NCI-H1694 (cell line): ENCODE measurements at regions not wholly inside any gene's neighbourhood (a gene's known extent, or its start where the extent isn't known, plus 50 kb on each side); places are given as distances from the start of the nearest gene placed in this dataset.
A peak's percentile ranks its signal among the peaks of the same experiment; 100 is the strongest.

ENCODE experiments used
- DNase-seq: peaks from one replicate; lab custom pipeline; 2025; lab: John Stamatoyannopoulos, UW

DNA sequence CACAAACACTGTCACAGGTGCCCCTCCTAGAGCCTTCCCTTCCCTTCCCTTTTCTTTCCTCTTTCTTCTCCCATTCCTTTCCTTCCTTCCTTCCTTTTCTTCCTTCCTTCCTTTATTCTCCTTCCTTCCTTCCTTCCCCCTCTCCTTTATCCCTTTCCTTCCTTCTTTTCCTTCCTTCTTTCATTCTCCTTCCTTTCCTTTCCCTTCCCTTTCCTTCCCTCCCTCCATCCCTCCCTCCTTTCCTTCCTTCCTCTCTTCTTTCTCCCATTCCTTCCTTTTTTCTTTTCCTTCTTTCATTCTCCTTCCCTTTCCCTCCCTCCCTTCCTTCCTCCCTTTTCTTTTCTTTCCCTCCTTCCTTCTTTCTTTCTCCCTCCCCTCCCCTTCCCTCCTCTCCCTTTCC, 170.0 kb downstream of the ENGASE start:
- no peak for DNase-seq

DNA sequence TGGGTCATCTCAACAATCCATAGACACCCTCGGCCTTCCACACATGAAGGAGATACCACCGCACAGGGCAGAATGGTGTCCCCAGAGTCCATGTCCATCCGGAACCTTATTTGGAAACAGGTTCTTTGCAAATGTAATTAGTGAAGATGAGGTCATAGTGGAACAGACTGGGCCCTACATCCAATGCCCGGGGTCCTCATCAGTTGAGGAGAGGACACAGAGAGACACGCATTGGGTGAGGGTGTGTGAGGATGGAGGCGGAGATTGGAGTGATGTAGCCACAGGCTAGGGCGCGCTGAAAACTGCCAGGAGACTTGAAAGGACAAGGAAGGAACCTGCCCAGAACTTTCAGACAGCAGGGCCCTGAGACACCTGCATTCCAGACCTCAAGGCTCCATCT, 169.4 kb downstream of the ENGASE start:
- DNase-seq: no peak

DNA sequence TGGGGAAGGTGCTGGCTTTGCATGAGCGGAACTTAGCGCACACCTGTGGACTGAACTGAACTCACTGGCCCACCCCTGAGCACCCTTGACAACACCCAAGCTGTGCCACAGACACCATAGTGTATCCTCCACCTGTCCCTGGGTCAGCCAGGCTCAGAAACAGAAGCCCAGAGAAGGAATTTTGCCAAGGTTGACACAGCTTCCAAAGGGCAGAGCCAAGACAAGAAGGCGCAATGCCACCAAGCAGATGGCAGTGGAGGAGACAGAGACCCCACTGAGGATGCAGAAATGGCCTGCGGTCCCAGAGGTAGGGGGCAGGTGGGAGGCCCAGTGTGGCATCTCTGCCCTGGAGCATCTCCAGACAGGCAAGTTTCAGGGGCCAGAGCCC, 169.0 kb downstream of the ENGASE start:
- no peak for DNase-seq

DNA sequence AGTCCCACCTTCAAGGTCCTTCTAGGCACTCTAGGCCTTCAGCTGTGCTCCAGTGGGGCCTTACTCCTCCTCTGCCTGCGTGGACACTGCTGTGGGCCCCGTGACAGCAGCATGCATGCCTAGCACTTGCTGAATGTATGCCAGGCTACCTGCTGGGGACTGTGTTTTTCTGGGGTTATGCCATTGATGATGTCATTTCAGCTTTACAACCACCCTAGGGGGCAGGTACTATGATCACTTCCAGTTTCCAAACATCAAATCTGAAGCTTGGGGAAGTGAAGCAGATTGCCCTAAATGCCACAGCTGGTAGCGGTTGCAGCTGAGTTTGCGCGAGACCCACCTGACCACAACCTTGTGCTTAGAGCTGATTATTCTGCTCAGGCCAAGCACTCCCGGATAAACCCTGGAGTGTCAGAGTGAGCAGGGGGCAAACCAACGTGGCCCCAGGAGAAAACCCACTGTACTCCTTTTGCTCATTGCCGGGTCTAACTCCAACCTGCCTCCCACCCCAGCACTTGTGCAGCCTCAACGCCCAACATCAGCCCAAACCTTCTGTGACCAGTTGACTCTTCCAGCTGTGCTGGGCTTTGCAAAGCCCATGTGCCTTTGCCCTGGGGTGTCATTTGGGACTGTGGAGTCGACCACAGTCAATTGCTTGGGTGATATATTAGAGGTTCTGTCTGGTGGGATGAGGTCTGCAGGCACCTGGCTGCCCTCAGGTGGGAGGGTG, 168.4 kb downstream of the ENGASE start:
- no peak for DNase-seq

DNA sequence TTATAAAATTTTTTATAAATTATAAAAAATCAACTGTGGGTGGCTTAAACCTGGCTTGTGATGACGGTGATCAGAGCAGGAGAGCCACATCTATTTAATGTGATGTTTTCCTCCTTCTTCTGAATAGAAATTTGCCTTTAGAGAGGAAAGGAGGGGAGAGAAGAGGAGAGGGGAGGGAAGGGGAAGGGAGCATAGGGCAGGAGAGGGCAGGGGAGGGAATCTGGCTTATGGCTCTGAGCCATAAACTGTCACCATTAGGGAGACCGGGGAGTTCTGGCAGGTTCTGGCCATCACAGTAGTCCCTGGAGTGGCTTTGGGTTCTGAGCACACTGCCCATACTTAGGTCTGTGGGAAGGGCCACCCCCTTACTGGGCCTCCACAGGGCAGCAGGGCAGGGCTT, 167.8 kb downstream of the ENGASE start:
- DNase-seq: no peak

DNA sequence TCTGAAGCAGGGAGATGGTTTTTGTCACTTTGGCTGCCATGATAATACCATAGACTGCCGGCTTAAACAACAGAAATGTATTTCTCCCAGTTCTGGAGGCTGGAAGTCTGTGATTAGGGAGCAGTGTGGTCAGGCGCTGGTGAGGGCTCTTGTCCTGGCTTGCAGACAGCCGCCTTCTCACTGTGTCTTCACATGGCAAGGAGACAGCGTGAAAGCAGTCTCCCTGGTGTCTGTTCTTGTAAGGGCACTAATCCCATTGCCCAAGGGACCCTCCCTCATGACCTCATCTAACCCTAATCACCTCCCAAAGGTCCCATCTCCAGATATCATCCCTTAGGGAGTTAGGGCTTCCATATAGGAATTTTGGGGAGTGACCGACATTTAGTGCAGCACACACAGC, 167.0 kb downstream of the ENGASE start:
- no peak for DNase-seq

DNA sequence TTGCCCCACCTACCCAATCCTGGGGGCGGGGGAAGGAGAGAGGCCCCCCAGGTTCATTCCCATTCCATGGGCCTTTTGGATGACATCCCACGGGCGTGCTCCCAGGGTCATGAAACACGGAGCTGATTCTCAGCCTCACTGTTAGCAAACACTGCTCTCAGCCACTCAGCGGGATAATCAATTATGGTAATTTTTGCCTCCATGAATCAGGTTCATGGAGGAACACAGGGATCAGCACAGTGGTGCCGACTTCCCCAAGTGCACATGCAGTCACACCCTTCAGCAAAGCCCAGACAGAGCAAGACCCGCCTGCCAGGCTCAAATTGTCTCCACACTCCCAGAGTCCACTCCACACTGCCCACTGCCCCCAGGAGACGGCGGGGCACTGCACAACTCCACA, 164.6 kb downstream of the ENGASE start:
- no peak for DNase-seq

DNA sequence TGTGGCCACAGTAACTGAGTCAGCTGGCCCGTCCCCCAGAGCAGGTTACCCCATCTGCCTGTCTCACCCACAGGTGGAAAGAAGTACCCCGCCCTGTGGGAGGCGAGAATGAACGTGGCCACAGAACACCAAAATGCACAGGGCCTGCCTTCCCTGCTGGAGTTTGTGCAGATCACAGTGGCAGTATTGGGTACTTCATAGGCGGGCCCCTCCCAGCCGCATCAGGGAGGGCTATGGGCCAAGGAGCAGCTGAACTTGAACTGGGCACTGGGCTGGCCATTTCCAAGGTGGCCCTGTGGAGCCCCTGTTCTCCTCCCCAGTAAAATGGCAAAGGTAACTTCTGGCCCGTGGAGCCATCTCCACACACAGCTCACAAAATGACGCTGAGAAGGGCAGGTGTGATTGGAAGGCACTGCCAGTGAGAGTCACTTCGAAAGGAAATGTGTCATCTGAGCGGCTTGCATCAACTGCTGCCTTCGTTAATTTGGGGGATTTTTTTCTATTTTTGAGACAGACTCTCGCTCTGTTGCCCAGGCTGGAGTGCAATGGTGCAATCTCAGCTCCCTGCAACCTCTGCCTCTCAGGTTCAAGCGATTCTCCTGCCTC, 162.9 kb downstream of the ENGASE start:
- no peak for DNase-seq

DNA sequence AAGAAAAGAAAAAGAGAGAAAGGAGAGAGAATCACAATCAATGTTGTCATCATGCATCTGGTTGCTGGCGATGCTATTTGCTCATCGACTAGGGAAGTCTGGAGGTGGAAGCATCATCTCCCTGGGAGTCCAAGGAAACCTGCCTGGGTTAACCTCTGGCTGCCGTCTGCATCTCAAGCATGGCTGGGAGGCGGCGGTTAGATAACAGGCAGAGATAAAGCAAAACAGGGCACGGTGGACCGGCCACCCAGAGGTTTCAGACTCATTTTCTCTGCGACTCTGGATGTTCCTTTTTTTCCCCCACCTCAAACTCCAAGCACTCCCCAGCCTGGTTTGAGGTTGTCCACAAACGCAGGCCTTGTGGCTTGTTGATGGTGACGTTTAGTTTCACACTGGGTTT, 161.2 kb downstream of the ENGASE start:
- DNase-seq: no peak

DNA sequence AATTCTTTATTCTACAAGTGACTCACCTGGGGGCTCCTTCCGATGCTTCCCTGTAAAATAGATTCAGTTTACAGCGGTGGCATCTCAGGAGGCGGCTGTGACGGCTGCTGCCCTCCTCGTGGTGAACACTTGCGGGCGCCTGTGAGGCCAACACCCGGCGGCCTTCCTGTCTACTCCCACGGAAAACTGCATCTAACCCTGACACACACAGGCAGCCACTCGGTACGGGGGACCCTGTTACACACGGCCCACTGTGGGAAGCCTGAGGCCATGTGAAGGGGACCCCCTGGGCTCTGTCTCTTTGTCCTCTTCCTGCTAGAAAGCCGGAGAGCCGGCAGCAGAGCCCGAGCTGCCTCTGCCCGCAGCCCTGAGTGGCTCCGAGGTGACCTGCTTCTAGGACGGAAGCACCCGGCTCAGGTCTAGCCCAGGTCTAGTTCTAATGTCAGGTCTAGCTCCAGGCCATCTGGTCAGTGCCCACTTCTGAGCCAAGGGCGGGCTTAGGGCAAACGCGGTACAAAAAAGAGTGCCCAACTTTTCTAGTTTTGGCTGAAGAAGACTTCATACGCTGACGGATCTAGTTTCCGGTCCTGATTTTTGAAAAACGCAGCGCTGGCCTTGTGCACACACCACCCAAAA, 159.4 kb downstream of the ENGASE start:
- no peak for DNase-seq

DNA sequence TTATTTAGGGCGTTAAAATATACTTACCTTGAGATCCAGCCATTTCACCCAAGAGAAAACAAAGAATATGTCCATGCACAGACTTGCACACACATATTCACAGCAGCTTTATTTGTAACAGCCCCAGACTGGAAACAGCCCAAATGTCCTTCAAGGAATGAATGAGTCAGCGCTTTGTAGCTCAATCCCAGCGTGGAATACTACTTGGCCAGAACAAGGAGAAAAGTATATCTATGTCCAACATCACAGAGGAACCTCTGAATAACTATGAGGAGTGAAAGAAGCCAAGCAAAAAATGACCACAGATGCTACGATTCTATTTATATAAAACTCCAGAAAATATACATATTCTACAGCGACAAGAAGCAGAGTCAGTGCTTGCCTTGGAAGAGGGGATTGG, 158.3 kb downstream of the ENGASE start:
- no peak for DNase-seq

DNA sequence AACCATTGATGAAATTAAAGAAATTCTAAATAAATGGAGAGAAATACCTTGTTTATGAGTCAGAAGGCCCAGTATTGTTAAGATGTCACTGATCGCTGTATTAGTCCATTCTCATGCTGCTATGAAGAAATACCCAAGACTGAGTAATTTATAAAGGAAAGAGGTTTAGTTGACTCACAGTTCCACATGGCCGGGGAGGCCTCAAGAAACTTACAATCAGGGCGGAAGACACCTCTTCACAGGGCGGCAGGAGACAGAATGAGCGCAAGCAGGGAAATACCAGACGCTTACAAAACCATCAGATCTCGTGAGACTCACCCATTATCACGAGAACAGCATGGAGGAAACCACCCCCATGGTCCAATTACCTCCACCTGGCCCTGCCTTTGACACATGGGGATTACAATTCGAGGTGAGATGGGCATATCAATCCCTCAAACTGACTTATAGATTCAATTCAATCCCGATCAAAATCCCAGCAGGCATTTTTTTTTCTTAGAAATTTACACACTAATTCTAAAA, 157.2 kb downstream of the ENGASE start:
- DNase-seq: no peak

DNA sequence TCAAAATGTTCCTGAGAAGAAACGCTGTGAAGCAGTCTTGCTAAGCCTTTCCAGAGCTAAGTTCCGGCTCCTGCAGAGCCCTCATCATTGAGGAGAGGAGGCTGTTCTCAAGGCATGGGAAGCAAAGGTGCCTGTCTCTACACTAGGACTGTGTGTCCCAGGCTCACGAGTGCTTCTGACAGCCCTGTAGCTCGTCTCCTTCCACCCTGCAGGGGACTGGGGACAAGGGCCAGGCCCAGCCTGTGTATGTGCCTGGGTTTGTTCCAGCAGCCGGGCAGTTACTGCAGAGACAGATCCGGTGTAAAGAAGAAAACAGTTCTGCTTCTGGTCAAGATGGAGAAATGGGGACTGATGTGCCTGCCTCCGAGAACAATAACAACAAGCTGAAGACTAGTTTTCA, 156.0 kb downstream of the ENGASE start:
- no peak for DNase-seq

DNA sequence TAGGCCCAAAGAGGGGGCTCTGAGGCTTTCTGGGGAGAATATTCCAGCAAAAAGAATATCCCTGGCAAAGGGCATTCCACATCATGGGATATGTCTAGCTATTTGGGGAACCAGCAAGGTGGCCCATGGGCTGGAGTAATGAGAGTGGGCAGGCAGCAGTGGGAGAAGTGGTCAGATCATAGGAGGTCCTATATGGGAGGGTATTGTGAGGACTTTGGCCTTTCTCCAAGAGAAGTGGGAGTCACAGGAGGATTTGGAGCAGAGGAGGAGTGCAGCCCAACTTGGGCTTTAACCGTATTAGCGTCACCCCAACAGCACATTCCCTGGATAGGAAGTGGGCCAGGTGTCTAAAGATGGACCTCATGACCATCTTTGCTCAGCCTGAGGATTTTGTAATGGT, 151.4 kb downstream of the ENGASE start:
- DNase-seq: no peak

DNA sequence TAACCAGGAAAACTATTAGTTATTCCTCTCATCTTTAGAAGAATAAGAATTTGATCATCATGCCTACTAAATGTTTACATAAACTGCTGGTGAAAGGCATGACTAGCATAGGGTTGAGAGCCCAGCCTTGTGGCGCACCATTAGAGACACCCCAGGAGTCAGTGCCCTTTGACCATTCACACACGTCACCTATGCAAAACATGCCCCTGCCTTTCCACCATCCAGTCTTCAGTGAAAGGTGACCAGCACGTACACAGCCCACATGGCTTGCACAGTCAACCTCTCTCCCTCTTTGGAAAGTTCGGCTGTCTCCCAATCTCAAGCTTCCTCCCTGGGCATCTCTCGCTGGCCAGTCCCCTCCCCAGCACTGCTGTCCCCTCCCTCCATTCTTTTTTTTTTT, 150.3 kb downstream of the ENGASE start:
- DNase-seq: no peak

DNA sequence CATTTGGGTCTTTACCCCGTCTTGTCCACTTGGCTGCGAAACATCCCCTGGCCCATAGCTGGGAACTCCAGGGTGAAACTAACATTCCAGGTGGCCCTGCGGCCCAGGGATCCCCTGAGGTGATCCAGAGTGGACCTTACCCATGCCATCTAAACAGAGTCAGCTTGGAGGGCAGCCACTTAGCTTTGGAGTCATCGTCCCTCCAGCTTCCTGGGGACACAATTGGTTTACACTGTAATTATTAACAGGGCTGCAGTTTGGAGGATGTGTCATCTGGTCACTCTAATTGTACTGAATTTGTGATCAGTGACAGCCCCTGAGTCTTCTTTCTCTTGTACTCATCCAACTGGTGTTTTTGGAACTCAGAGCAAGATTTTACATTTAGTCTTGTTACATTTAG, 149.9 kb downstream of the ENGASE start:
- no peak for DNase-seq

DNA sequence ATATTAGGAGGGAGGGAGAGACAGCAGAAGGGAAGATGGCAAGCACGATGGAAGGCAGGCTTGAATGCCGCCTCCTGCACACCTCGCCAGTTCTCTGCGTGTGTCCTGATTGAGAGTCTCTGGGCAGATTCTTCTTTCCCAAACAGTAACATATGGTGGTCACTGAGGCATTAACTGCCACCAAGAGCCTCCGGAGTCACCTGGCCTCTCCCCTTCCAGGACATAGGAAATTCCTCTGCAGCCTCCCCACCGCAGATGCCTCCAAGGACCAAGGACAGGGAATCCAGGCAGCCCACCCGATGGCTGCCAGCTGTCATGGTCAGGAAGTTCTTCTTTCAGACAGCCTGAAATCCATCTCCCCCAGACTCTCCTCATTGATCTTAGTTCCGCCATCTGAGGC, 149.3 kb downstream of the ENGASE start:
- no peak for DNase-seq

DNA sequence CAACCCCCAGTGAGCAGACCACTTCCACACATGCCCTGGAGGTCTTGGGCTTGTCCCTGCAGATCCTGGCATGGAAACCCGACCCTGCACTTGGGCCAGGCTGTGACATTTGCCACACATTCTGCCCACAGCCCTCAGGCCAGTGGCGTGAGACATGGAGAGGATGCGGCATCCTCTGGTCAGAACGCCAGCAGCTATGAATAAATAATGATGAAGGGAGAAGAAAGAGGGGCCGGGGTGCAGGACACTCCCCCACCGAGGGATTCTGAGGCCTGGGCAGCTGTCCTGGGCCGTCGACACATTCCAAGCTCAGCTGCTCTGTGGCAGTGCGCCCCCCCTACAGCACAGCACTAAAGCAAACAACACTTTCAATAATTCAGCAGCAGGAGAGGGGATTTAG, 148.8 kb downstream of the ENGASE start:
- DNase-seq: no peak

DNA sequence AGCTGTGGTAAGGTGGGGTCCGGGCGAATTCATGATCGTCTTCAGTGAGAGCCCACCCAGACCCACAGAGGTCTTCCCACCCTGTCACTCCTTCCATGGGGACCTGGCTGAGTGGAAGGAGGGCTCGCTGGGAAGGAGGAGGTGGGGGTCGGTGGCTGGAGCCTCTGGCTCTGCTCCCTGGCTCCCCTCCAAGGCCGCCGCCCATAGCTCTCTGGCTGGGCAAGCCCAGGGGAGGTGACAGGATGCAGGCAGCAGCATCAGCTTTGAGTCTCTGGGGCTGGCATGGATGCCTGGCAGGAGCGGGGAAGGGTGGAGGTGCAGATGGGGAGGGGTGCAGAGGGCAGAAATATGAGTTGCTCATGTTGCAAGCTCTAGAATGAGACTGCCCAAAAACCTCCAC, 147.0 kb downstream of the ENGASE start:
- no peak for DNase-seq

DNA sequence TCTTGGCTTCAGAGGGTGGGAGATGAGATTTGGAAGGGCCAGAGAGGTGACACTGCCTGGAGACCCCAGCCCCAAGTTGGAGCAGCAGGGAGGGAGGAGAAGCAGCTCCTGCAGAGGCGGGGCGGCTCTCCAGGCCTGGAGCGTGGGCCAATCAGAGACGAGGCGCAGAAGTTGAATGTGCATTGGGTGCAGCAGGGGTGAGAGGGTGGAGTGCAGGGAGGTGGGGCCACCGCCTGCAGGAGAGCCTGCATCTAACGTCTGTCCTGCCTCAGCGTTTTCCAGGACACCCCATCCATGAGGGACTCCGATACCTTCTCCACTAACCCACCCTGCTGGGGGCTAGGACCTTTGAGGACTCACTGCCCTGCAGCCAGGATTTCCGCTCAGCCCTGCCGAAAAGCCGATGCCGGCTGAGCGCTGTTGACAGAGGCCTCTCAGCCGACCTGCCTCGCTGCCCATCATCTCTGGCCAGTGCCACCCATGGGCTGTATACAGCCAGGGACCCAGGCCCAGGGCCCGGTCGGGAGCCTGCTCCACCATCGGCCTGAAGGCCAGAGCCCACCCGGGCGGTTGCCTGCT, 146.2 kb downstream of the ENGASE start:
- peak; percentile 27 for DNase-seq

DNA sequence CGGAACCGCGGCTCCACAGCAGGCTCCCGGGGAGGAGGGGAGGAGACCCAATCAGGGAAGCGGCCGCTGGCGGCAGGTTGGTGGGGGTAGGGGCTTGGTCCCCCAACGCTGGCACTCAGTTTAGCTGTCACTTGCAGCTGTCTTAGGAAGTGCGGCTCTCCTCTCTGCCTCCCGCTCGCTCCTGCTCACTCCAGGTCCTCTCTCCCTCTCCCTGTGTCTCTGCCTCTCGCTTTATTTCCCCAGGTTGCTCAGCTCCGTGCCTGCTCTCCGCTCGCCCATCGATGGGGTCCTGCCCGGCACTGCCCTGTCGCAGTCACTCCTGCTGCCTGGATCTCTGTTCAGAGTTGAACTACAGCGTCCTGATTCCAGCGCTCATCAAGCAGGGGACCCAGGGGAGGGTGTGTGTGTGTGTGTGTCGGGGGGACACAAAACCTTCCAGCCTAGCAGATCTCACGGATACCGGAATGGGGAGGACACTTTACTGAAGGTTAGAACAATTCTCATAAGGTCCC, 145.6 kb downstream of the ENGASE start:
- DNase-seq: no peak

DNA sequence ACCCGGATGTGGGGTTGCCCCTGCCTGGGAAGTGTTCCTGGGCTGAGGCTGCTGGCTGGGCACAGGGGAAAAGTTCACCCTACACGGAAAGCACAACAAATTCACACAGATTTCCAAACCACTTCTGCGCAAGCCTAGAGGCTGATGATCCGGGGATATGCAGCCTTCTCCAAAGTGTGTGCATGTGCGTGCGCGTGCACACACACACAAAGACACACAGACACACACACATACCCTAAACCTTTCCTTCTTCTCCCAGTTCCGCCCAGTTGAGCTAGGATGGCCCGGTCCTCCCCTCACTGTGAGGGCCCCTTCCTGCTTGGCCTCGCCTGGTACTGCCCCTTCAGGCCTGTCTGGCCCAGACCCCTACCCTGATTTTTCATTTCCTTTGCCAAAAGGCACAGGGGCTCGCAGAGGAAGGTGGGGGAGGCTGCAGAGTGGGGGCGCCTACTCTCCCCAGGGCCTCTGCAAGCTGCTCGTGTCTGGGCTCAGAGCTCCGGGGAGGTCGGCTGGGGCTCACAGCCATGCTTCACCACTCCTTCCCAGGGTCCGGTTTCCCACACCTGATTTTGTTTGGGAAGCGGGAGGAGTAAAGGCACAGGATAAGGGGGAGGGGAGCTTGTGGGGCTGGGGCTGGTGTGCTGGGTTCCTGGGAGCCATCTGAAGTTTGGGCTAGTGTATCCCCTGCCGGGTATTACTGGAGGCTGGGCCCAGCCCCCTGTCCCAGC, 144.7 kb downstream of the ENGASE start:
- DNase-seq: no peak
